ENCODE measurements at regions not wholly inside any gene's neighbourhood (a gene's known extent, or its start where the extent isn't known, plus 50 kb on each side); places are given as distances from the start of the nearest gene placed in this dataset.

GRCh38 chr4:128488055-128488705 lies 200.6 kb upstream of the PGRMC2 start:
- TF ChIP-seq CTCF (optimal IDR thresholded peaks at IDR 0.05 in 1 of 3, IDR thresholded peaks at IDR 0.05 in 1 of 3, conservative IDR thresholded peaks at IDR 0.05 in 1 of 3; ENCODE audit: extremely low read depth in 1 of 3, insufficient read depth in 2 of 3, low read length in 3 of 3) (no peak), EZH2 (IDR thresholded peaks at IDR 0.05; ENCODE audit: low read length) (no peak)

Data from keratinocyte (primary cell).